Activated T-cell treated with anti-CD3 and anti-CD28 coated beads, Interleukin-2, amount 50 U/mL, for 1 hour (primary cell): ENCODE measurements at regions not wholly inside any gene's neighbourhood (a gene's known extent, or its start where the extent isn't known, plus 50 kb on each side); places are given as distances from the start of the nearest gene placed in this dataset.
"Not testable (repeated sequence)": the region's sequence is repeated elsewhere in the genome, so short reads cannot be mapped to it uniquely, and the experiment has no call there.

Experiments used
- DNase-seq: peaks from one replicate; pipeline ENCODE4 v3.0.0-alpha.2; 2020

DNA sequence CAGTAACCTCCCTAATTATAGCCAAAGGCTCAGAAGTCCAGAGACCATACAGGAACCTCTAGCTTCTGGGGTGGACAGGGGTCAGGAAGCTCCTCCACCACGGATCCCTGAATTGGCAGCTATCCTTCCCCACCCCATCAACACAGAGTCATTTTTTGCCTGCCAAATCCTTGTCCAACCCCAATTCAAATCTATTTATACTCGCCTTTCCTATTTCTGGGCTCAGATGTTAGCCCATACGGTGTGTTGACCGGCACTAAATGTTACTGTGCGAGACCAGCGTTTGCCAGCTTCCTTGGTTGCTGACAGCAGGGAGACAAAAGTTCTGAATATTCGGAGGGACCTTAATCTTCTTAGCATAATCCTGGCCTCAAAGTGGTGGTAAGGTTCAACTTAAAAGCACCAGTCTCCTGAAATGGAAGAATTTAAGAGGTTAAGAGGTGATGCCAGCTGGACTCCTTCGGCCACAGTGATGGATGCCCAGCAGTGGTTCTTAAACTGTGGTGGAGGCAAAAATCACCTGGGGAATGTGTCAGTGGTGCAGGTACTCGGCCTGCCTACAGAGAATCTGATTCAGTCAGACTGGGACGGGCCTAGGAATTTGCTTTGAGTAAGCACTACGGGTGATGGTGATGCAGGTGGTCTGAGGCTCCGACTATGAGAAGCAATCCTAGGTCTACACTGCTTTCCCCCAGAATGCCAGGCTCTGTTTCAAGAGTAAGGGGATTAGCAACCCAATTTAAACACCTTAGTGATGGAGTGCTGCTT, 204.8 kb upstream of the MEF2C start:
- no peak for DNase-seq

DNA sequence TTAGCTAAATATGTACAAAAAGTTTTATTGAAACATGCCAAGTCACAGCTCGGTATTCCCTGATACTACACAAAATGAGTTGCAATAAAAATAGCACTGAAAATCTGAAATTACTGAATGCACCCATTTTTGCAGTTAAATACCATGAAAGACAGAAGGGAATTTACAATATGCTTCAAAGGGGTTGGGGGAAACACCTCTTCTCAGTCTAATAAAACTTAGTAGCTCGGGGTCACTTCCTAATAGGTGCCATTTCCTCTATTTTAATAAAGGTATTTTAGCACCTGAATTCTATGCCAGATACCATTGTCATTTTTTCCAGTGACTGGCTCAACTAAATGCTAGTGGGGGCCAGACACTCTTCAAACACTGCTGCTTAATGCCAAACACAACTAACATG, 204.1 kb upstream of the MEF2C start:
- no peak for DNase-seq

DNA sequence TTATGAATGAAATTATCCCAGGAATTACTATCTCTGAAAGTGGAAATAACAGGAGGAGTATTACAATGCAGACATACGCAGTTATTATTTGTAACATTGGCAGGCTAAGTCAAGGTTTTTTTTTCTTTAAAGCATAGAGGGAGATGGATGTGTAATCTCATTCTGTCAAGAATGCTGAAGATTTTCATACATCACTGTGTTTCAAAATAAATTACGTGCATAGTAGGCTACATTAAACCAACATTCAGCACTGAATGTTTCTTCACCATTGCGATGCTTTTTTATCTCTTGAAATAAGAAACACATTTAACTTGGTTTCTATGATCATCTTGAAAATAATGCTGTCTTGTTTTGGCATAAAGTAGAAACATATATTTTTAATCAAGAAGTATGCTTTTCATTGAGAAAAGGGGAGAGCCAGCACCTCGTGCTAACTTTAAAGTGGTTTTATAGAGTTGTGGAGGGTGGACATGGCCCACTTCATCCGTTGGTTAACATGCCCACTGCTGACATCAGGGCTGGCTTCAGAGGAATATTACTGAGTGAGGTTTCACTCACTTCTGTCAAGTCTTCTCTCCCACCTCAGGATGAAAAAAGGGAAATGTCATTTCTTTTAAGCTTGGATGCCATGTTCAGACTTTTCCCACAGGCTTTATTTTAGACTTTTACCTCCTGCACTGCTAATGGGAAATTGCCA, 203.6 kb upstream of the MEF2C start:
- DNase-seq, result no peak

DNA sequence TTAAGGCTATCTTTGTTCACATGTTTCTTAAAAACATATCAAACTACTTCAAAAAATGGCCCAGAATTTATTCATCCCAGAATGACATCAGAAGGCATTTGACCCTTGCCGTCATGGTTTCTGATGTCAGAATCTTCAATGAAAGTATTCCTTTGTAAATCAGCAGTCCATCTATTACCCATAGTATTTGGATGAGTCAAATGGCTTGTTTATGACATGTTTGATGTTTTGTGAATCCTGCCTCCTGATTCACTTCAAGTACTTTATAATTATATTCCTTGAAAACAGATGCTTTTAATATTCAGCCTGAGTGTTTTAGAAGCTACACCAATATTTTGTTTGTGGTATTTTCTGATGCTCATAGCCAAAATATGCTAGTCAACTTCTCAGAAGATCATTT, 200.8 kb upstream of the MEF2C start:
- no peak for DNase-seq

DNA sequence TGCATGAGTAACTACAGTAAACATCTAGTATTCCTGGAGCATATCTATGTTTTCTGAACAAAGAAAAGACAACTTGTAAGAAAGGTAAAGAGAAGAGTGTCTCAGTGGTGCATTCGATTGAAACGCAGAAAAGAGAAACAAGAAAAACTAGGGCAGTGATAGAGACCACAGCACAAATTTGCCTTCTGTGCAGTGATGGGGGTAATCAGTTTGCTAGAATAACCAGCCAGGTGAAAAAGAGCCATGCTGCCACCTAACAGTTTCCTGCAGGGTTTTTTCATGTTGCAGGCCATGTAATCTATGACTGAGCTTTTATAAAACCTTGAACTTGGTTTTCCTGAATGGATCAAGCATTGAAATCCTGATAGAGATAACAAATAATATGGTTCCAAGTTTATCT, 198.4 kb upstream of the MEF2C start:
- DNase-seq, result no peak

DNA sequence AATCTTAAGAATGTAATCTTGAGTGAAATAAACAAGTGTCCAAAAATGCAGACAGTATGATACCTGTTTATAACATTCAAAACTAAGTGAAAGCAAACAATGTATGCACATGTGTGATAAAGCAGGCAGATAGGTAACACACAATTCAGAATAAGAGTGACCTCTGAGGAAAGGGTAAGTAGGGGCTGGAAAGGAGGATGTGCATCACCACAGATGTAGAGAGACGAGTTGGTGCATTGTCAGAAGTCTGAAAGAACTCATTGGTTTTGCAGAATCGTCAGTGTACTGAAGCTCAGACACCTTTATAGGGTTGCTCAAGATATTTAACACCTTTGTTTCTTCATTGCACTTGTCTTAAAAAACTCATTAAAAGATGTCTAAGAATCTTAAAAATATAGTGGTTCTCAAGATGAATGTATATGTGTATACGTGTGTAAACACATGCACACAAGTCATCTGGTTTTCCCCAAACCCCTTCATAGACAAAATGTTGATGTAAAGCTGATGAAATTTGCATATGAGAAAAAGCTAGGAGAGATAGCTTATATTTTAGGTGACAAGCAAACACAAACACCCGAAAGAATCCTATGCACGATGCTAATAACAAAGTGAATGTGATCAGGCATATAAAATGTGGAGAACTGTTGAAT, 197.6 kb upstream of the MEF2C start:
- DNase-seq, result no peak

DNA sequence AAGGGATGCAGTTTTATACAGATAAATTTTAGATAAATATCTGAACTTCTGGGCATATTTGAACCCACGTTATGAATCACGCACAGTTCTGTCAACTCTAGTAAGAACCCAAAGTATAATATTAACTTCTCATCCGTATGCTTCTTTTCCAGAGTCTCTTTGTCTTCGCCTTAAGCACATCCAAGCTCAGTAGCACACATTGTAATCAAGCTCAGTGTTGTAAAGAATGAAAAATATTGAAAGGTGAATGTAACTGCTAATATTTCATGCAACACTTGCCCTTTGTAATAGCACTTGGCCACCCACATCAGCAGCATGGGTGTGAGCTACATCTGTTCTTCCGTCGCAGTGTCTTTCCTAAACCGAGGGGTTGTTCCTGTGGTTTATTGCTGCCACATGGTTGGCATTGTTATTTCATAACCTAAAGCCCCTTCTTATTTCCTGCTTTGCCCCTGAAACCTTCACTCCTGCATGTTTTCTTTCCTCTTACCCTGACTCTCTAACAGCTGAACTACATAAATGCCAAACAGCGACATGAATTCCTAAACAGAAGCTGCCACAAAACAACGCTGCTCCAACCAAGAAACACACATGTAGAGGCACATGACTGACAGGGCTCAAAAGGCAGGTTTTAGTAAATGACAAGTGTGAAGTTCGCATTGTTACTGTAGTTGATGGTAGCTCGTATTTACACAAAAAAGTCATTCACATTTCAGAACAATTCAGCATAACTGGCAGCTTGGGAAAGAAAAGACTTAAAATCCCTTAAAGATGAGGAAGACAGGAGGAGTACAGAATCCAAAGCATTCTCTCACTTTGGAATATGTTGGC, 190.1 kb upstream of the MEF2C start:
- no peak for DNase-seq

DNA sequence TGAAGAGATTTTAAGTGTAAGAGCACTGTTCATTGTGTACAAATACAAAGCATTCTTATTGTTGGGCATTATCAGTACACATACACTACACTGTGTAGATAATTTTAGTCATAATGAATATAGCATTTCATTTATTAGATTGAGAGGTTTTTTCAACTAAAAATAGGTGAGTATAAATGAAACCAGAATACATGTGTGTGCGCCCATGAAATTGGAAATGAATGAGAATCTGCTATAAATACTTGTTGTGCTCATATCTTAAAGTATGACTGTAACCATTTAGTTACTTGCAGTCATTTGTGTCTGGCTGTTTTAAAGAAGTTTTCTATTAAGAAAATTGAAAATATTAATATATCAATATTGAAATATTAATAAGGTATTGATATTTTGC, 189.0 kb upstream of the MEF2C start:
- DNase-seq, result no peak

DNA sequence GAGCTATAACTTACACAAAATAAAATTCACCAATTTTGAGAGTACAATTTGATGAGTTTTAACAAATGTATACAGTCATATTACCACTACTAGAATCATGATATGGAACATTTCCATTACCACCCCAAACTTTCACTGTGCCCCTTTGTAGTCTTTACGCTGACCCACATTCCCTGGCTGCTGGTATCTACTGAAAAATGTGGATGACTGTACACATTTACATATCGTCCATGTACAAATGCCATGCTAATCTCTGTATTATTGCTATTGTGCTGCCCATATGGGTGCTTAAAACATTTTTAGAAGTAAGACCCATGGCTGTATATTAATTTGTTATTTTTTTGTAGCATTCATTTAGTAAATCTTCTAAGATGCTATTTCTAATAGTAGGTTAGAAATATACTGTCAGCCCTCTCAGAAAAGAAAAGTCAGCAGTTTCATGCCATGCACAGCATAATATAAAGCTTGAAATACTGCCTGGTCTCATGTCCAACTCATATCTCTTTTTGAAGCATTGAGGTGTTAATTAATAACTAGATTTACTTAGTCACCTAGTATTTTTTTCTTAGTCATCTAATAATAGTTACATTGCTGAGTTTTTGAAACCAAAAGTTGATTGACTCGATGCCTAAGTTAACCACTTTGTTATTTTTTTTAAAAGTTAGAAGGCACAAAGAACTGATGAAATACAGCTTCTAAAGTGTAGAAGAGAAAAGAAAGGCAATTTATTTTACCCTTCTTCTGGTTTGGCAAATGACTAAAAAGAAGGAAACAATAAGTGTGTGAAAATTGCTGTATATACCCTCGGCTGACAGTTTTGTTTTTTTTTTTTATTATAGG, 188.3 kb upstream of the MEF2C start:
- no peak for DNase-seq

DNA sequence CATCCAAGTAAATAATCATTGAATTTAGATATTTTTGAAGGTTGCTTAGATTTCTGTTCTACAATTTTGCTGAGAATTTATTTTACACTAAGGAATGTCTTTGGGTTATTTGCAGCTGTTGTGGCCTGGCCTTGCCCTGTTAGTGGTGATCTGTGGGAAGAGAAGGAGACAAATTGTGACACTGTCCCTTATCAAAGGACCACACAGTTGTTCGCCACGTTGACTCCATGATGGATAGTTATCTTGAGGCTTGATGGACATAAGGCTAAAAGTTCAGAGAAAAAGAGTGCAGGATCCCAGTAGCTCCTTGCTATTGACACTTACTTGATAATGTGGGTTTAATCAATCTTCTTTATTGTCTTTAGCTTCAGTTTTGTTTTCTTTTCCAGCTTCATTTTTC, 186.6 kb upstream of the MEF2C start:
- DNase-seq, result no peak

DNA sequence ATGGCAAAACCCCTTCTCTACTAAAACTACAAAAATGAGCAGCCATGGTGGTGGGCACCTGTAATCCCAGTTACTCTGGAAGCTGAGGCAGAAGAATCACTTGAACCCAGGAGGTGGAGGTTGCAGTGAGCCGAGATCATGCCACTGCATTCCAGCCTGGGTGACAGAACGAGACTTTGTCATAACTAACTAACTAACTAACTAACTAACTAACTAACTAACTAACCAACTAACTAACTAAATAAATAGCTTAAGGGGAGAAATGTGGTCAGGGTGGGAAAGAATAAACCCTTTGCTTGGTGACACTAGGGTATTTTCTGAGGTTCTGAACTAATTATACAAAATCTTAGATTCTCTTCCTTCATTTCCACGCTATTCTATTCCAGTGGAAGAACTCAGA, 184.4 kb upstream of the MEF2C start:
- no peak for DNase-seq

DNA sequence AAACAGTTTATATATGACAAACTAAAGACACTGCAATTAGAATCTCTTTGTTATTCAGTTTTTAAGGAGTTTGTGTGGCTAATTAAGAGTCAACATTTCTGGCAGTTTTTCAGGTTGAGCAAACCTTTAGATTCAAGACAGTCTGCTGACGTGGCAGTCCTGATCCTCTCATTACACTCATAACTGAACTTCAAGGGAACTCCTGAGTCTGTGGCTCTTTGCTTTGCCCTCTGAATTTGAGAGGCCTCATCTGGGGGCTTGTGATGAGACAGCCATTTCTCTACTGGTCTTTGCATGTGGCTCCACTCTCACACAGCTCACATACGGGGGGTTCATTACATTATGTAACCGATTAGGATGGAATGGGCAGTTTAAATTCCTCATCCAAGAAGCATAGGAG, 182.9 kb upstream of the MEF2C start:
- no peak for DNase-seq

DNA sequence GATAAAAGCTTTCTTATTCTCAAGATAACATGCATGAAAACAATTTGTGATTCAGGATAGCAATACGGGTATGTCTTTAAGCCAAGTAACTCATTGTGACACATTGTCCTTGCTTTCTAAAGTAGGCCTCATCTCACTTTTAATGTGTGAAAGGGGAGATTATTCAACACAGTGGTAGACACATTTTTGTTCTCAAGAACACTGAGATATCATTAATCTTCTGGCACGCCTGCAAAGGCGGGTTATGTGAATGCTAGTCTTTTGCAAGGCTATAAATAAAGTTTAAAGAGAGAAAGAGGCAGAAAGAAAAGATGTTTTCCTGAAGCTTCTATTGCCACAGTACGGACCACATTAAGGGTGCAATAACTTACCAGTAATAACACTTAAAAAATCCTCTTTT, 181.8 kb upstream of the MEF2C start:
- no peak for DNase-seq

DNA sequence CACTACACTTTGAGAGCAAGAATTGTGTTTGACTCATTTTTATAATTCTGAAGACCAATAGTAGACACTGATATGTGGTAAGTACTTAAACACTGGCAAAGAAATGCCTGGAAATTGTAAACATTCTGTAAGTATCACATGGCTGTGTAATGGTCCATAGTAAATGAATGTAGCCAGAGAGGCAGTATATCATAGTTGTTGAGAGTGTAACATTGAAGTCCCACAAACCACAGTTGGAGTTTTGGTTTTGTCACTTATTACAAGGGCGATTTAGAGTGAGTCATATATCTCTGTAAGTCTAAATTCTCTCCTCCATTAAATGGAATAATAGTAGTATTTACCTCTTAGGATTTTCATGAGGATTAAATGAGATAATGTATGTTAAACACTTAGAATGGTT, 181.1 kb upstream of the MEF2C start:
- DNase-seq, result no peak

DNA sequence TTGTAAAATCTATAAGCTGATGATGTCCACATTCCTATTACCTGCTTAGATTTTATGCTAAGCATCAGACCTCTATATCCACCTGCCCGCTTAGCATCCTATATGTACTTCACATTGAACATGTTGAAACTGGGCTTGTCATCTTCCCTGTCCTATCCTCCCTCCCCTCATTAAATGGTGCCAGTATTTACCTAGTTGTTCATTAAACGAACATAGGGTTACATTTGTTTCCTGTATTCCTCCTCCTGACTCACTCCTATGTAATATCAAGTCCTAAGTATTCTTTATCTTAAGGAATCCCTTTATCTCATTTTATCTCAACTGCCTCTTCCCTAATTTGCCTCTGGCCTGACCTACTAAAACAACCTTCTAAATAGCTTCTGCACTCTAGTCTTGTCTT, 177.8 kb upstream of the MEF2C start:
- DNase-seq, result no peak

DNA sequence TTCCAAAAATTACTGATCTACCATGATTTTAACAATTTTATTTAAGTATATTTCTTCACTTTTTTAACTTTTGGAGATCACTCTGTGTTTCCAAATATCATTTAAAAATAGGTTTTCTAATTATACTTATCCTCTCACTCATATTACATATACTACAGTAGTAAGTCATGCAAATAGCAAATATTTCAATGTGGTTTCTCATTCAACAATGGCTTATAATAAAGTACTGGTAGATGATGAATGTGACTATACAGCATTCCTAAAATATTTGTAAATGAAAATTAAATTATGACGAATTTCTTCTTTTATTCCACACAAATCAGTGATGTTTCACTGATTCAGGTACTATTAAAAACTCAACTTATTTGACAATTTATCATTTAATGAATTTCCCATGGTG, 176.3 kb upstream of the MEF2C start:
- DNase-seq, result no peak

DNA sequence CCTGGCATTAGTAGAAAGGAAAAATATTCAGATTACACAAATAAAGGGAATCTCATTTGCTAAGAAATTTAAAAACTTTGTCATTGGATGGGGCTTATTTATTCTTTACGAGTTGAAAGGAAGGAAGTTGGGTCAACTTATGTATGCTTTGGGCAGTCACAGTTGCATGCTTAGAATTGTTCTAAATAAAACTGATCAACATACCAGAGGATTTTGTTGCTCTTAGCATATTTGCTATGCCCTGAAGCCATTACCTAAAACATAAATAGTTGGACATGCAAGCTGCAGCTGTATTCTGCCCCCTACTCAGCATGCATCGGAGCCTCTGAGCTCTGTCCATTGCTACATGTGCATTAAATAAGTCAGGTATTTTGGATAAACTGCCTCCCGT, 172.7 kb upstream of the MEF2C start:
- DNase-seq, result no peak

DNA sequence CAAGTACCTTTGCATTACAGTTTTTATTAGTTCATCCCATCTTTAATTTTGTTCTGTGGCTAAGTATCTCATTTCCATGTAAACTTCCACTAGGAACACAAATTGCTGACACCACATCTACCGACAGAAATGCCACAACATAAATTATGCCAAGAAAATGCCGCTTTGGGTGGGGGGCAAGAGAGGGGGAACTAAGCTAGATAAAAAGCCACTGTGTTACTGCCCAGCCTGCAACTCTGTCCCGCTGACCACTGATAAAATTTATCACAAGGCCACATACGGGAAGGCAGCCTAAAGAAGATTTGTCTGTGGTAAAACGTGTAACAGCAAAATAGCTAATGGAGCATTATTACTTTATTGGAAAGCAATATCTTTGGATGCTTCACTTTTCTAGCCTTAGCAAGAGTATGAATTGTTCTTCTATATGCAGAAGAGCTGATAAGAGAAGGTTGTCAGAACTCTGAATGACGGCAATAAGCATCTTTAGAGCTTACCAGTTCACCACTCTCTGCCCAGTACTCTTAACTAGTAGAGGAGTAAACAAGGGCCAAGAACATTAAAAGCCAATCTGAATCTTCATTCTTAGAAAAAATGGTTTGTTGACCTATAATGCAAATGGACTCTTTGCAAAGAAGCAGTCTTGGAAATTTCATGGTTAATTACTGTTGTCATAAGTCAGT, 172.2 kb upstream of the MEF2C start:
- no peak for DNase-seq

DNA sequence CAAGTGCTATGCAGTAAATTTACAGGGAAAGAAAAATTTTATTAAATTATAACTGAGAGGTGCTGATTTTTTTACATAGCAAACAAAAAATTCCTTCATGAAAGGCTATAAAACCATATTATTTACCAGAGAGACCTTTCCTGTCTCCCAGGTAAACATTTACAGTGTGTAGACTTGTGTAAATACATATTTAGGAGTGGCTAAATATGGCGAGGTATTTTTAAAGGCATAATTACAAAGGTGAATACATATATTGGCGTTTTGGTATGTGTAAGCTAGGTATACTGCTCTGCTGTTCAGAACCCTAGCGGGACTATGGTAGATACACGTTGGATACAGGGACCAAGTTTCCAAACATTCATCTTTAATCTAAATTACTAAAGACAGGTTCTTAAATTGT, 170.6 kb upstream of the MEF2C start:
- DNase-seq, result no peak

DNA sequence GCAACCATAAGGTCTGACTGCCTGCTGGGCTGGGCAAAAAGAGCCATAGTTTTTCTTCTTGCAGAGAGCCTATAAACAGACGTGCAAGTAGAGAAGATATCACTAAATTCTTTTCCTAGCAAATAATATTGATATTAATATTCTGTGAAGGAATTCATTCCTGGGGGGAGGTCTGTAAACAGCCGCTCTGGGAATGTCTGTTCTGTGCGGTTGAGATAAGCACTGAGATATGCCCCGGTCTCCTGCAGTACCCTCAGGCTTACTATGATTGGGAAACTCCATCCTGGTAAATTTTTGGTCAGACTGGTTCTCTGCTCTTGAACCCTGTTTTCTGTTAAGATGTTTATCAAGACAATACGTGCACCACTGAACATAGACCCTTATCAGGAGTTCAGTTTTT, 167.1 kb upstream of the MEF2C start:
- DNase-seq, result not testable (repeated sequence)

DNA sequence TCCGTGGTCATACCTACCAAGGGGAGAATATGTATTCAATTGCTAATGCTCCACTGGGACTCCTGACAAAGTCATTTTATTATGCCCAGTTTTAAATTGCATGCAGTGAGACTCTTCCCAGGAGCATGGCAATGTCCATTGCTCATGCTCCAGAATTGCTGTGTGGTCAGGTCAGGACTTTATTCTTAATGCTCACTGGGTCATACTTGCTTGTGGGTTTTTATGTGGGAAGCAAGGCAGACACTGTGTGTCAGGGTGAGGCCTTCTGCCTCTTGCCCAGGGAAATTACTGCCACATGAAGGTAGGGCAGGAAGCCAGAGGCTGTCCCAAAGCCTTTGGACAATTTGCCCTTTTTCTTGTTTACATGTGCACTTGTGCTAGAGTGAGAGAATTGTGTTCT, 164.6 kb upstream of the MEF2C start:
- DNase-seq, result no peak

DNA sequence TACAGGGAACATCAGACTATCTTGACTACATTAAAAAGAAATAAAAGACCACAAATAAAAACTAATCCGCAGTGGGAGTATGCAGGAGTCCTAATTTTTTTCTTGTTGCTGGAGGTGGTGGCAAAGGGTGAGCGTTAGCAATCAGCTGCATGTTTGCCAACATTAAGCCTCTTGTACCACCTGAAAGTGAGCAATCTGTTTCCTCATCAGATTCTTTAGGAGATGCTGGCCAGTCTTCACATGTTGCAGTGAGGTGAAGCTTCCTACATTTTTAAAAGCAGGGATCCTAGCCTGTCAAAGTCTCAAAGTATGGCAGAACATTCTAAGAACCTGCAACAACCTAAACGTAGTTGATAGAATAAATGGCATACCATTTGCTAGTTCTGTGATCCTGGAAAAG, 162.2 kb upstream of the MEF2C start:
- no peak for DNase-seq
